22Rv1 (cell line): ENCODE measurements at regions not wholly inside any gene's neighbourhood (a gene's known extent, or its start where the extent isn't known, plus 50 kb on each side); places are given as distances from the start of the nearest gene placed in this dataset.

ENCODE experiments used
- CTCF ChIP-seq: fragments of 450-650 bp; IDR thresholded peaks from 2 replicates; pipeline ENCODE4 v1.5.1; 2017; ENCODE audit warnings: mild to moderate bottlenecking
- ZFX ChIP-seq: fragments of 450-650 bp; IDR thresholded peaks from 2 replicates; pipeline ENCODE4 v1.6.1; 2017; ENCODE audit warnings: antibody characterized with exemption, borderline replicate concordance

GRCh38 chr18:54672846-54673475 lies 81.9 kb downstream of the DYNAP start:
- TF ChIP-seq CTCF (no peak), ZFX (no peak)
